ENCODE measurements at regions not wholly inside any gene's neighbourhood (a gene's known extent, or its start where the extent isn't known, plus 50 kb on each side); places are given as distances from the start of the nearest gene placed in this dataset.

DNA sequence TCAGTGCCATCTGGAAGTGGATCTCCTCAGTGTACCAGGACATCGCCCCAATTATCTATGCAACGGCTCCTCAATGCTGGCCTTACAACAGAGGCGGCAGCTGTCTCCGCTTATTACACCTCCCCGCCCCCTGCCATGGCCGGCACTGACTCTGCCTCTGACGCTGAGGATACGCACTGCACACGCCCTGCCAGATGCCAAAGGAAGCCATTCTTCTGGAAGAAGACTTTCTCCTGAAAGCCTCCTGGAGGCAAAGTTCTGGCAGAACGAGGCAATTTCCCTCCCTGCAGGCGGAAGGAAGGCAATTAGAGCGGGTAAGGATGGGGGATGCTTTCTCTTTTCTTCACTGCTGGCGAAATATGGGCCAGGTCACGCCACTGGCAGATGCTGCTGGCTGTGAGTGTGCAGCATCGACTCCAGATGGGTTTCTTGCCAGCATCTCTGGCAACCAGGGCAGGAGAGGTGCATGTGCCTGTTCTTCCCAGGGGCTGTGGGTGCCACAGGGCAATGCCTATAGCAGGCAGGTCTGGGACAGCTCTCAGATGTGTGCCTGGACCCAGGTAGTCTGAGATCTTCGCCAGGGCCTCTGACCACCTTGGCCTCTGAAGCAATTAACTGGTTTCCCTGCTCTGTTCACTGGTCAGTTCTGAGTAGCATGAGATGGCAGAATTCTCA is 62.2 kb upstream of the MRPS22 start:
- H3K9me3 ChIP-seq, result no peaks in the 10 kb centered on the region
- ATAC-seq (ENCODE audit: low FRiP score in 2 of 2) (no peak), DNase-seq (no peak)
- H3K27me3 ChIP-seq, result no peaks in the 10 kb centered on the region
- TF ChIP-seq EP300 (IDR thresholded peaks at IDR 0.05) (no peak), POLR2A (IDR thresholded peaks at IDR 0.05) (no peak), POLR2AphosphoS5 (IDR thresholded peaks at IDR 0.05) (no peak)
- TF ChIP-seq, protein P1, sequence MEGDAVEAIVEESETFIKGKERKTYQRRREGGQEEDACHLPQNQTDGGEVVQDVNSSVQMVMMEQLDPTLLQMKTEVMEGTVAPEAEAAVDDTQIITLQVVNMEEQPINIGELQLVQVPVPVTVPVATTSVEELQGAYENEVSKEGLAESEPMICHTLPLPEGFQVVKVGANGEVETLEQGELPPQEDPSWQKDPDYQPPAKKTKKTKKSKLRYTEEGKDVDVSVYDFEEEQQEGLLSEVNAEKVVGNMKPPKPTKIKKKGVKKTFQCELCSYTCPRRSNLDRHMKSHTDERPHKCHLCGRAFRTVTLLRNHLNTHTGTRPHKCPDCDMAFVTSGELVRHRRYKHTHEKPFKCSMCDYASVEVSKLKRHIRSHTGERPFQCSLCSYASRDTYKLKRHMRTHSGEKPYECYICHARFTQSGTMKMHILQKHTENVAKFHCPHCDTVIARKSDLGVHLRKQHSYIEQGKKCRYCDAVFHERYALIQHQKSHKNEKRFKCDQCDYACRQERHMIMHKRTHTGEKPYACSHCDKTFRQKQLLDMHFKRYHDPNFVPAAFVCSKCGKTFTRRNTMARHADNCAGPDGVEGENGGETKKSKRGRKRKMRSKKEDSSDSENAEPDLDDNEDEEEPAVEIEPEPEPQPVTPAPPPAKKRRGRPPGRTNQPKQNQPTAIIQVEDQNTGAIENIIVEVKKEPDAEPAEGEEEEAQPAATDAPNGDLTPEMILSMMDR (IDR thresholded peaks at IDR 0.05), result no peak
- no peak overlapping the region for H3K4me3 ChIP-seq
- H3K36me3 ChIP-seq, result no peaks in the 10 kb centered on the region
- H3K4me1 ChIP-seq, result no peaks in the 10 kb centered on the region
- WGBS, 2 donors, result 73 to 76% methylated on average over 13 to 16 of the region's 16 CpGs
- H3K27ac ChIP-seq, result no peak overlapping the region

DNA sequence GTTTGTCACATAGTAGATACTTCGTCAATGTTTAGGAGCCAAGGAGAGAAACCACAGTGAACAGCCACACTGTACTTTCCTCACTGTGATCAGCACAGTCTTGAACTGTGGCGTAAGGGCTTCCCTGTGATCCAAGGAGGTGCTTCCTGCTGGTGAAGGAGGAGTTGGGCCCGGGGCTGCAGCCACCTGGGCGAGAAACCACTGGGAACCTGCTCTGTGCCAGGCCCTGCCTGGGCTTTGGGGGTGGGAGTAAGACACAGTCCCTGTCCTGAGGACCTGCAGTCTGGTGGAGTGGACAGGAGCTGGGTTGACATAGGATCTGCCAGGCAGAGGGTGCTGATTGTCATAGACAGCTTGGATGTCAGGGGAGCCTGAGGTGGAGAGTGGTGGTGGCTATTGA is 60.5 kb upstream of the MRPS22 start:
- Histone ChIP-seq H3K36me3 (no peaks in the 10 kb centered on the region), H3K9me3 (no peaks in the 10 kb centered on the region), H3K27me3 (no peaks in the 10 kb centered on the region), H3K4me3 (no peak overlapping the region), H3K27ac (no peak overlapping the region), H3K4me1 (no peaks in the 10 kb centered on the region)
- ATAC-seq (ENCODE audit: low FRiP score in 2 of 2) (no peak), DNase-seq (no peak)
- 74 to 79% methylated on average over 2 to 4 of the region's 4 CpGs for WGBS, 2 donors
- no peak for TF ChIP-seq POLR2A (IDR thresholded peaks at IDR 0.05)
- TF ChIP-seq, protein P1 (IDR thresholded peaks at IDR 0.05), result no peak
- TF ChIP-seq EP300 (IDR thresholded peaks at IDR 0.05), result no peak
- TF ChIP-seq POLR2AphosphoS5 (IDR thresholded peaks at IDR 0.05), result no peak

DNA sequence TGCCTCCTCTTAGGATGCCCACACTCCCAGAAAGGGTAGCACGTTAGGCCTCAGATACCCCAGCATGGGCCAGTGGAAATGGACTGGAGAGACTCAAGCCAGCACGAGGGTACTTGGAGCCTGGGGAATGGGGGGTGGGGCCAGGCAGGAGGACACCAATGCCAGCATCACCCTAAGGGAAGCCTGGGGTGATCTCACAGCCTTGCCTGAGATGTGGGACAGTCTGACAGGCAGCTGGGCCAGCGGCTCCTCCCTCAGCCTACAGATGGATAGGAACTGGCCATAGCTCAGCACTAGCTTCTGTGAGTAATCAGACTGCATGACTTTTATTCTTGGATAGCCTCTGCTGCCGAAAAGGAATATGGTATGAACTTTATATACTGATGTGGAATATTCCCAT is 59.6 kb upstream of the MRPS22 start:
- Histone ChIP-seq H3K36me3 (no peaks in the 10 kb centered on the region), H3K9me3 (no peaks in the 10 kb centered on the region), H3K4me3 (no peak overlapping the region), H3K27me3 (no peaks in the 10 kb centered on the region), H3K4me1 (no peaks in the 10 kb centered on the region), H3K27ac (no peak overlapping the region)
- WGBS, 2 donors, result 91 to 93% methylated on average over 2 to 4 of the region's 4 CpGs
- no peak for DNase-seq
- ATAC-seq (ENCODE audit: low FRiP score in 2 of 2), result no peak
- TF ChIP-seq, protein P1 (IDR thresholded peaks at IDR 0.05), result no peak
- no peak for TF ChIP-seq POLR2AphosphoS5 (IDR thresholded peaks at IDR 0.05)
- no peak for TF ChIP-seq EP300 (IDR thresholded peaks at IDR 0.05)
- no peak for TF ChIP-seq POLR2A (IDR thresholded peaks at IDR 0.05)

DNA sequence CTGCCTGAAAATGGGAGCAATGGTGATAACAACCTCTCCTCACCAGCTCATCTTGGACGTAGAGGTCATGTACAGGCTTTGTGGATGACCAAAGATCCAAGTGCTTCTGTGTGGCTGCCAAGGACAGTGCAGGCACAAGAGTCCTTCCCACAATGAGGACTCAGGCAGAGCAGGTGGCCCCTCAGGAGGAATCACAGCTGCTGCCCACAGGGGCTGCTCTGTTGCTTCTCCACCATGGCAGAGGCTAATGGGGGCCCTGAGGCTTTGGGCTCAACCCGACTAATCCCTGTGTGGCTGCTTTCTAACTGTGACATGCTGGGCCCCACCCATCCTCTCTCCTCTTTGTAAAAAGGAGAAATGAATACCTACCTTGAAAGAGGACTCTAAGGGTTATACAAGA is 58.1 kb upstream of the MRPS22 start:
- Histone ChIP-seq H3K36me3 (no peaks in the 10 kb centered on the region), H3K4me3 (no peak overlapping the region), H3K27me3 (no peaks in the 10 kb centered on the region), H3K9me3 (no peaks in the 10 kb centered on the region), H3K27ac (no peak overlapping the region), H3K4me1 (no peaks in the 10 kb centered on the region)
- 57% methylated on average over 2 of the region's 2 CpGs; no CpG with 5 or more reads in 1 of the 2 donors for WGBS, 2 donors
- DNase-seq (no peak), ATAC-seq (ENCODE audit: low FRiP score in 2 of 2) (no peak)
- TF ChIP-seq POLR2AphosphoS5 (IDR thresholded peaks at IDR 0.05), result no peak
- TF ChIP-seq POLR2A (IDR thresholded peaks at IDR 0.05), result no peak
- TF ChIP-seq EP300 (IDR thresholded peaks at IDR 0.05), result no peak
- TF ChIP-seq, protein P1 (IDR thresholded peaks at IDR 0.05), result no peak

DNA sequence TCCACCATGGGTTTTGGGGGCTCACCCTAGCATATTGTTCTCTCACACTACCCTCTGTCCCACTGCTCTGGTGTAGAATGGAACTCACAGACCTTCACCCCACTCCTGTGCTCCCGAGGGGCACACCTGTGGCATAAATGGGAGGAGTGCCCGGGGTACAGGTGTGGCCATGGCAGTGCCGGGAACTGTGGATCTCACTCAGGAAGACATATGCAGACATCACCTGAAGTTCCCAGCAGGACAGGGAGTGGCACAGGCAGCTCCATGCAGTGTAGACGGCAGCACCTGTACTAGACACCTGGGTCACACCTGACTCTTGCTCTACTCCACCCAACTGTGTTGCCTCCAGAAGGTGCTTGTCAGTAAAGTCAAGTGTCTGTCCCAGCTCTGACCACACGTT is 57.6 kb upstream of the MRPS22 start:
- TF ChIP-seq EP300 (IDR thresholded peaks at IDR 0.05) (no peak), POLR2AphosphoS5 (IDR thresholded peaks at IDR 0.05) (no peak), POLR2A (IDR thresholded peaks at IDR 0.05) (no peak)
- TF ChIP-seq, protein P1 (IDR thresholded peaks at IDR 0.05), result no peak
- no peak overlapping the region for H3K27ac ChIP-seq
- no peaks in the 10 kb centered on the region for H3K4me1 ChIP-seq
- 62 to 68% methylated on average over 5 of the region's 5 CpGs for WGBS, 2 donors
- H3K27me3 ChIP-seq, result no peaks in the 10 kb centered on the region
- H3K4me3 ChIP-seq, result no peak overlapping the region
- ATAC-seq (ENCODE audit: low FRiP score in 2 of 2) (no peak), DNase-seq (no peak)
- H3K36me3 ChIP-seq, result no peaks in the 10 kb centered on the region
- no peaks in the 10 kb centered on the region for H3K9me3 ChIP-seq

Data from upper lobe of left lung (tissue), 6 donors.